Right renal cortex interstitium (tissue), 3 donors: ENCODE measurements at regions not wholly inside any gene's neighbourhood (a gene's known extent, or its start where the extent isn't known, plus 50 kb on each side); places are given as distances from the start of the nearest gene placed in this dataset.
"Not testable (repeated sequence)": the region's sequence is repeated elsewhere in the genome, so short reads cannot be mapped to it uniquely, and the experiment has no call there.

Experiments used
- DNase-seq, 3 donors: peaks; one replicate each; pipeline ENCODE4 v3.0.0-alpha.2; 2013; ENCODE audit warnings: low read depth in 3 of 3, low spot score in 2 of 3

GRCh38 chr3:162597226-162597625 is 1100.6 kb downstream of the OTOL1 start:
- DNase-seq, result no peak

- DNase-seq, result not testable (repeated sequence)
These were observed 1101.9 kb downstream of the OTOL1 start for GRCh38 chr3:162598500-162598899.

DNA sequence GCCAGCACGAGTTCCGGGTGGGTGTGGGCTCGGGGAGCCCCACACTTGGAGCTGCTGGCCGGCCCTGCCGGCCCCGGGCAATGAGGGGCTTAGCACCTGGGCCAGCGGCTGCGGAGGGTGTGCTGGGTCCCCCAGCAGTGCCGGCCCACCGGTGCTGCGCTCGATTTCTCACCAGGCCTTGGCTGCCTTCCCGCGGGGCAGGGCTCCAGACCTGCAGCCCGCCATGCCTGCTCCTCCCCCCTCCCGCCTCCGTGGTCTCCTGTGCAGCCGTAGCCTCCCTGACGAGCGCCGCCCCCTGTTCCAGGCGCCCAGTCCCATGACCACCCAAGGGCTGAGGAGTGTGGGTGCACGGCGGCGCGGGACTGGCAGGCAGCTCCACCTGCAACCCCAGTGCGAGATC is 1103.1 kb downstream of the OTOL1 start:
- not testable (repeated sequence) for DNase-seq

GRCh38 chr3:162601101-162601670 is 1104.6 kb downstream of the OTOL1 start:
- no peak for DNase-seq

- DNase-seq, result no peak
These were observed 1106.0 kb downstream of the OTOL1 start for GRCh38 chr3:162602619-162603018.

DNA sequence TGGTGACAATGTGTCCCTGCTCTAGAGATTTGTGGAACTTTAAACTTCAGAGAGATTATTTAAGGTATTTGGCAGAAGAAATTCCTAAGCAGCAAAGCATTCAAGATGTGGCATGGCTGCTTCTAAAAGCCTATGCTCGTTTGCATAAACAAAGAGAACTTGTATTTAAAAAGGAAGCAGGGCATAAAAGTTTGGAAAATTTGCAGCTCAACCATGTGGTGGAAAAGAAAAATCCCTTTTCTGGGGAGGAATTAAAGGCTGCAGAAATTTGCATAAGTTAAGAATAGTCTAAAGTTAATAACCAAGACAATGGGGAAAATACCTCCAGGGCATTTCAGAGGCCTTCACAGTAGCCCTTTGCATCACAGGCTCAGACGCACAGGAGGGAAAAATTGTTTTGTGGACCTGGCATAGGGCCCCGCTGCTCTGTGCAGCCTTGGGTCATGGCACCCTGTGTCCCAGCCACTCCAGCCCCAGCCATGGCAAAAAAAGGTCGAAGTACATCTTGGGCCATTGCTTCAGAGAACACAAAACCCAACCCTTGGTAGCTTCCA is 1109.1 kb downstream of the OTOL1 start:
- DNase-seq, result no peak

DNA sequence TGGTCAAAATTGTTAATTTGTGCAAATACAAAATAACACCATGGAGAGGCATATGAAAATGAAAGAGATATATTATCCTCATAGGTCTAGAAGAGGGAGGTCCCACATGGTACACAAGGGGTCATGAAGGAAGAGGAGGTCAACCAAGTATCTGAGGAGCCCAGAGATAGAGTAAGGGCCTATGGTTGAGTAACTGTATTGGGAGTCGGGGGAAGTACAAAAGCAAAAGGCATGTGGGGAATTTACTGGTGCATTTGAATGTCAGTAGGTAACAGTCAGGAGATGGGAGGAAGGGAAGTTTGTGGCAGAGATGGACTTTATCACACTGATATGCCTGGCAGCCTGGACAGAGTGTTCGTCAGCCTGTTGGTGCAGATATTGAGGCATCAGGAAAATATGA is 1113.7 kb downstream of the OTOL1 start:
- no peak for DNase-seq

GRCh38 chr3:162612991-162613390 is 1116.4 kb downstream of the OTOL1 start:
- no peak for DNase-seq

- DNase-seq, result no peak
These were observed 1129.6 kb downstream of the OTOL1 start for GRCh38 chr3:162626172-162626571.

GRCh38 chr3:162628531-162628930 is 1131.9 kb downstream of the OTOL1 start:
- no peak for DNase-seq

DNA sequence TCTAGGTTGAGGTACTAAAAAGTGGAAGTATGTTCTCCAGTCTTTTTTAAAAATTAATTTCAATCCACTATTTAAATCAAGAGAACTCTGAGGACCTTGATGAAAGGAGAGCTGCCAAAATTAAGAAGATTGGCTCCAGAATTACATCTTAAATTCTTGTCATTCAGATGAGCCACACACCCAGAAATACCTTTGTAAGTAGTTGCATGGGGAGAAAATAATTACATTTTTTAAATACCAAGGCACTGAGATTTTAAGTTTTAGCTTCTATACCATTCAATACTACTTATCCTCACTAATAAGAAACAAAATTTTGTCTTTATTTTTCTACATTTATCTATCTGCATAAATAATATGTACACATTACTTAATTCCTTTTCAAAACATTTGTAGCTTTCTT is 1132.8 kb downstream of the OTOL1 start:
- DNase-seq, result no peak

DNA sequence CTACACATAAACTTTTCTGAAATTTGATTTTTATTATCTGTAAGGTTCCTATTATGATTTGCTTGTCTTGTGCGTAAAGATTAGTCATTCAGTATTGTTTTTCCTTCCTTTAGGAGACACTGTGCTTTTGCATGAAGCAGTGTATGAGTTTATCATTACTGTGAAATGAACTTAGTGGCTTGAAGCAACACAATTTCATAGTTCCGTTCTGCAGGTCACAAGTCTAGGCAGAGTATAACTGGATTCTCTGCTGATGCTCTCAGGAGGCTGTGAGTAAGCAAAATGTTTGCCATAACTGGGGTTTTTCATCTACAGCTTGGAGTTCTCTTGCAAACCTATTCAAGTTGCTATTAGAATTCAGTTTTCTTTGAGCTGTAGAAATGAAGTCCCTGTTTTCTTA is 1136.1 kb downstream of the OTOL1 start:
- no peak for DNase-seq

DNA sequence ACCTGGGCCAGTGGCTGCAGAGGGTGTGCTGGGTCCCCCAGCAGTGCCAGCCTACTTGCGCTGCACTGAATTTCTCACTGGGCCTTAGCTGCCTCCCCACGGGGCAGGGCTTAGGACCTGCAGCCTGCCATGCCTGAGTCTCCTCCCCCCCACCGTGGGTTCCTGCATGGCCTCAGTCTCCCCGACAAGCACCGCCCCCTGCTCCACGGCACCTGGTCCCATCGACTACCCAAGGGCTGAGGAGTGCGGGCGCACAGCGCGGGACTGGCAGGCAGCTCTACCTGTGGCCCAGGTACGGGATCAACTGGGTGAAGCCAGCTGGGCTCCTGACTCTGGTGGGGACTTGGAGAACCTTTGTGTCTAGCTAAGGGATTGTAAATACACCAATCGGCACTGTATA is 1143.6 kb downstream of the OTOL1 start:
- not testable (repeated sequence) for DNase-seq

- DNase-seq, result no peak
These were observed 1144.7 kb downstream of the OTOL1 start for GRCh38 chr3:162641317-162641716.

DNA sequence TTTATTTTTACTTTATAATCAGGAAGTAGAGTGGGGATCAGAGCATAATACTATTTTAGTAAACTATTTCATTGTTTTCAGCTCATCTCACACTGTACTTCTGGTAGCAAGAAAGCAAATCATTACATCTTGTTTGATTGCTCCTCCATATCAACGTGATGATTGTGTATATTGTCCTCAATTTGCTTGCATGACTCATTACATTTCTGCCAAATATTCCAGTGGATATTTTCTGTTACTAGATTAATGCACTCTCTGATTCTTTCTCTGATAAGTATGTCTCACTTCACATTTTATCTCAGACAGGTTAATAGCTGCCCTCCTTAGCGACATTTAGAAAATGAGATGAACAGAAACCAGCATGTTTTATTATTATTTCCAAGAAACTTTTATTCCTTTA is 1145.3 kb downstream of the OTOL1 start:
- no peak for DNase-seq

GRCh38 chr3:162643245-162643644 is 1146.6 kb downstream of the OTOL1 start:
- DNase-seq, result no peak

DNA sequence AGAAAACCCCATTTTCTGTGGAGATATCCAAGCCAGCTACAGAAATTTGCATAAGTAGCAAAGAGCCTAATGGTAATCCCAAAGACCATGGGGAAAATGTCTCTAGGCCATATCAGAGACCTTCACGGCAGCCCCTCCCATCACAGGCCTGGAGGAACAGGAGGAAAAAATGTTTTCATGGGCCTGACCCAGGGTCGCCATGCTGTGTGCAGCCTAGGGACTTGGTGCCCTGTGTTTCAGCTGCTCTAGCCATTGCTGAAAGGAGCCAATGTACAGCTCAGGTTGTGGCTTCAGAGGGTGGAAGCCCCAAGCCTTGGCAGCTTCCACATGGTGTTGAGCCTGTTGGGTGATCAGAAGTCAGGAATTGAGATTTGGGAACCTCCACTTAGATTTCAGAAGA is 1150.7 kb downstream of the OTOL1 start:
- DNase-seq, result no peak

GRCh38 chr3:162658003-162658402 is 1161.4 kb downstream of the OTOL1 start:
- no peak for DNase-seq

- DNase-seq, result no peak
These were observed 1169.2 kb downstream of the OTOL1 start for GRCh38 chr3:162665684-162666391.

DNA sequence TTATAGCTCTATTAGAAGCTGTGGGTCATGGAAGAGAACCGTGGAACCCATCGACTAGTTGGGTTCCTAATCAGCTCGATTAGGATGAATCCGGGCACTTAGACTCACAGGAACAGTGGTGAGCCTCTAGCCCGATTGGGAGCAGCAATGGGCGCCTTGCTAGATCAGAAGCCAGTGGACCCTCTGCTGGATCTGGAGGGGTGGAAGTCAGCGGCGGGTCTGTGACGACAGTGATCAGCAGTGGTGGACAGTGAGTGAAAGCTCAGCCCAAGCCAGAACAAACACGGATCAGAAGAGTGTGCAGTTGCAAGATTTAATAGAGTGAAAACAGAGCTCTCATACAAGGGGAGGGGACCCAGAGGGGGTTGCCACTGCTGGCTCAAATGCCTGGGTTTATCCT is 1170.2 kb downstream of the OTOL1 start:
- DNase-seq, result no peak

DNA sequence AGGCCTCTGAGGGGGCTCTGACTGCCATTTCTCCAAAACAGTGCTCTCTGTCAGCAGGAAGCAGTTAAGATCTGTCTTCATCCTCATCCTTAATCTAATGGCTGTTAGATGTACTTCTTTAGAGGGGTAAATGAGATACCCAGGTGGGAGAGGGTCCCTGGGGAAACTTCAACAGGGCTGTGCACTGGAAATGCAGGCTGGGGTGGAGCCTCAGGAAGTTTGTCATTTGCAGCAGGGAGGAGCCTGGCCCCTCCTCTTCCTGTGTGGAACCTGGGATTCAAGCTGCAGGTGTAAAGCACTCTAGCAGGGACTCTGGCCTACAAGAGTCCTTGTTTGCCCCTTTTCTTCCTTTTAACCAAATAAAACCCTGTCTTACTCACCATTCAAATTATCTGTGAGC is 1173.6 kb downstream of the OTOL1 start:
- DNase-seq, result no peak

DNA sequence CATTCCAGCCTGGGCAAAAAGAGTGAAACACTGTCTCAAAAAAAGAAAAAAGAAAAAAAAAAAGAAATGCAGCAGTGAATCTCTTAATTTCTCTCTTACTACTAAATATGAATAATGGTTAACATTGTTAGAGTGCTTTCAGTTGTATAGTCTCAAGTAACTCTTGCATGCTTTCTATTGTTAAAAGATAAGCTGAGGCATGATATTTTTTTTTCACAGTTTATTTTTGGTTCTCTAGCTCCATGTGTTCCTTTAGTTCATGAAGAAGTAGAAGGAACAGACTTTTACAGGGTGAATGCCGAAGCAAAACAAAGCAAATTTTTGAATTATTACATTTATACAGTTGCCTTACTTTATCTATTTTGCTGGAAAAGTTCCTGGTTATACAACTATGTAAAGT is 1180.9 kb downstream of the OTOL1 start:
- DNase-seq, result no peak
